Inflammatory macrophage (primary cell): ENCODE measurements at regions not wholly inside any gene's neighbourhood (a gene's known extent, or its start where the extent isn't known, plus 50 kb on each side); places are given as distances from the start of the nearest gene placed in this dataset.
"Not testable (repeated sequence)": the region's sequence is repeated elsewhere in the genome, so short reads cannot be mapped to it uniquely, and the experiment has no call there.

ENCODE experiments used
- DNase-seq, 2 donors: peaks; one replicate each; pipeline ENCODE4 v3.0.0-alpha.2; 2020 to 2022

- DNase-seq: no peak
These were observed 262.1 kb downstream of the EIPR1 start for GRCh38 chr2:3115301-3116042.

DNA sequence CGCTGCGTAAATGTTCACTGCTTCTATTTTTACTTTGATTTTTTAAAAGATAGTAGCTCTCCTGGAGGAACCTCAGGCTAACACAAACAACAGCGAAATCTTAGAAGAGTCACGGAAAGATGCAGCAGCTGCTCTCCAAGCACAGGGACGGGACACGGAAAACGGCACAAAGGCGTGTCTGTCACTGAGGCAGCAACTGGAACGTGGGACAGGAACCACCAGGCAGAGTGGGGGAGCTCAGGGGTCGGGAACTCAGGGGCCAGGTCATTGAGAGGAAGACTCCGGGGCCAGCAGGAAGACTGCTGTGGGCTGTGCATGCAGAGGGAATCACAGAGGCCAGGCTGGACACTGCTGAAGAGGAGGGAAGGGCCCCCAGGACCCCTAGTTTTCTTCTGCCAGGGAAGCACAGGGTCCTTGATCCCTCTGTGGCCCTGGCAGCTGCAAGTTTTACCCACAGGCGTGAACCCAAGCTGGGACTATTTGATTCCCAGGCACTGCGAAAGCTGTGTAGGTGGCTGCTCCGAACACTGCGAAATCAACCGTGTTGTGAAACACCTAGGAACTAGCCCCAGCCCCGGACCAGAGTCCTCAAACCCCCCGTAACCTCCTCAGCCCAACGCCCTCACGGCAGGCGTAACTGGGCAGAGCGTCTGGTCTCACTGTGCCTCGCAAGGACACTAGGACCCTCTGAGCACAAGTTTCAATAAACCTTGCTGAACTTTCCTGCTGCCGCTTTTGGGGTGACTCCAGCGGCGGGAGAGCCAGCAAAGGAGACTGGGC is 263.0 kb downstream of the EIPR1 start:
- DNase-seq: no peak

GRCh38 chr2:3113769-3114168 is 263.8 kb downstream of the EIPR1 start:
- no peak for DNase-seq

DNA sequence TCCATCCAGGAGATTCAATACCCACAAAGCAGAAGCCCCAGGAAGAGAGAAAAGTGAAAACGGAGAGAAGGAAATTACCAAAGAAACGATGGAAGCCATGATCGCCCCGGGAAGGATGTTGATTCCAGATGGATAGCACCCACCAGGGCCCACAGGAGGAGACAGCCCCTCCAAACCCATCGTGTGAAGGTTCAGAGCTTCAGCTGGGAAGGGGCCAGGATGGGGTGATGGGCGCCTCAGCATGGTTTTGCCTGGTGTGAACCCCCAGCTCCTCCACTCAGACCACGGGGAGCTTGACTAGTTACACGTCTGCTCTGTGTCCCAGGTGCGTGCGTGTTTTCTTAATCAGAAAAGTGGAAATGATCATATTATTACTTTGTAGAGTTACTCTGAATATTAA is 264.5 kb downstream of the EIPR1 start:
- no peak for DNase-seq

DNA sequence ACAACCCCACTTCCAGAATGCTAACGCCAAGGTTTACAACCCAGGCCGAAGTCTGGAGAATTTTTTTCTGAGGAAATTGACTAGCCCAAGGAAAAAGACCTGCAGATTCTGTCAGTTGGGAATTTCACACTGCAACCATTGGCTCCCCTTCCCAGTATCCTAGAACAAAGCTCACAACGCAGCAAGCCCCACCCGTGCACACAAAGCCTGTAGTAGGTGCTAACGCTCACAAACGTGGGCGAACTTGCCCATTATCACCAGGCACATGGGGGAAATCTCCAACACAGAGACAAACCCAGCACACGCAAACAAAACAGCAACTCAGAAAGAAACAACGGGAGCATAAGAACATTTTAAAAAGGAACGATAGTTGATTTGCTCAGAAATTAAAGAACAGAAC is 265.1 kb downstream of the EIPR1 start:
- DNase-seq: no peak

GRCh38 chr2:3112131-3112530 is 265.5 kb downstream of the EIPR1 start:
- no peak for DNase-seq

GRCh38 chr2:3110994-3111666 is 266.5 kb downstream of the EIPR1 start:
- DNase-seq: no peak

DNA sequence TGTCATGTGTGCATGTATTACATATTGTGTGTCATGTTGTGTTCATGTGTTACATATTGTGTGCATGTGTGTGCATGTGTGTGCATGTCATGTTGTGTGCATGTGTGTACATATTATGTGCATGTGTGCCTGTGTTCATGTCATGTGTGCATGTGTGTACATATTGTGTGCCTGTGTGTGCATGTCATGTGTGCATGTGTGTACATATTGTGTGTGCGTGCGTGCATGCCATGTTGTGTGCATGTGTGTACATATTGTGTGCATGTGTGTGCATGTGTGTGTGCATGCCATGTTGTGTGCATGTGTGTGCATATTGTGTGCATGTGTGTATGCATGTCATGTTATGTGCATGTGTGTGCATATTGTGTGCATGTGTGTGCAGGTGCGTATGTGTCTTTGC is 267.1 kb downstream of the EIPR1 start:
- DNase-seq: no peak

DNA sequence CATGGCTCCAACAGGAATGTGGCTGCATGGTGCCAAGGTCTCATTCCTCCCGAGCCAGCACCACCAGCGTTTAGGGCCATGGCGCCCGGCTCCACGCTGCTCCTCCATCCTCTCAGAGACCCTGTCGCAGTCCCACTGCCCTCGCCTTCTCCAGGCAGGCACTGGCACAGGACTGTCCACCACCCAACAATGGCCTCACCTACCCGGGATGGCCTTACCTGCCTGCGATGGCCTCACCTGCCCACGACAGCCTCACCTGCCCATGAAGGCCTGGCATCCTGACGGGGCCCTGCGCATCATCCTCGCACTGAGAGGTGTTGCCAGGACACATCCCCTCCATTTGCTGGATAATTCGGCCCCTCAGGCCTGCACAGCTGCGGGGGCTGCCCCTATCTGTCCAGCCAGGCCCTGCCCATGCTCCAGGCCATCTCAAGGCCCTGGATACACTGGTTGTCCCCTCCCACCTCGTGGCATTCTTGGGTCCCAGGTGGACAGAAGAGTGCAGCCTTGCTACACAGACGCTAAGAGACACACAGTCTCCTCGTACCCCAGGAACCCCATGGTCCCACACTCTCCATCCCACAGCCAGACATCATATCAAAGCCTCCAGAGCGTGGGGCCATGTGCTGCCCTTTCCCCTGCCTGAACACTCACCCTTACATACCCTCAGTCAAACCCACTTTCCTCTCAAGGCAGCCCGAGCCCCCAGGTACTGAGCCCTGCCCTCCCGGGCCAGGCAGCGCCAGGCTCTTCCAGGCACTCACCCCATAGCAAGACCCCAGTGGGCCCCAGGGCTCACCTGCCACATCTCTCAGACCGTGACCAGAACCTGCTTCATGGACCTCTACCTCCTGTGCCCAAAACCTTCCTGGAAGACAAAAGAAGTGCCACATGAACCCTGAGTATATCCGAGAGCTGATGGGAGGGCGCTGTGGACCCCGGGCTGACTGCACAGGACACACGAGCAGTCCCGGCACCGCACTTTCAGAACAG is 268.6 kb downstream of the EIPR1 start:
- DNase-seq: no peak

- DNase-seq: no peak
These were observed 269.5 kb downstream of the EIPR1 start for GRCh38 chr2:3108105-3108504.

DNA sequence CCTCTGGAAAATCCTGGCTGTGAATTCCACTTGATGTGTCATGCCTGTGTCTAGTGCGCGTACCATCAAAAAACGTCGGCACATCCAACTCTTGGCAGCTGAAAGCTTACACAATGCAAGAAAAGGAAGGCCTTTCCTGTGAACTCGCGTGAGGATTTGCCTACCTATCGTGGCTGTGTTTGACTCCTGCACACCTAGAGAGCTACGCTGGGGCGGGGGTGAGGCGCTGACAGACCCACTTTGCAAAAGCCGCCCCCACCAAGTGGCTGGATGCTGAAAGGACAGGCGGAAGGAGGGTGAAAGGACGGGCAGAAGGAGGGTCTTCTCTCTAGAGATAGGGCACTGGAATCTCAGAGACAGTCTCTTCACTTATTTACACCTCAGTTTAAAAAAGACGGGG is 270.1 kb downstream of the EIPR1 start:
- DNase-seq: no peak

GRCh38 chr2:3105814-3106569 is 271.6 kb downstream of the EIPR1 start:
- DNase-seq: no peak

DNA sequence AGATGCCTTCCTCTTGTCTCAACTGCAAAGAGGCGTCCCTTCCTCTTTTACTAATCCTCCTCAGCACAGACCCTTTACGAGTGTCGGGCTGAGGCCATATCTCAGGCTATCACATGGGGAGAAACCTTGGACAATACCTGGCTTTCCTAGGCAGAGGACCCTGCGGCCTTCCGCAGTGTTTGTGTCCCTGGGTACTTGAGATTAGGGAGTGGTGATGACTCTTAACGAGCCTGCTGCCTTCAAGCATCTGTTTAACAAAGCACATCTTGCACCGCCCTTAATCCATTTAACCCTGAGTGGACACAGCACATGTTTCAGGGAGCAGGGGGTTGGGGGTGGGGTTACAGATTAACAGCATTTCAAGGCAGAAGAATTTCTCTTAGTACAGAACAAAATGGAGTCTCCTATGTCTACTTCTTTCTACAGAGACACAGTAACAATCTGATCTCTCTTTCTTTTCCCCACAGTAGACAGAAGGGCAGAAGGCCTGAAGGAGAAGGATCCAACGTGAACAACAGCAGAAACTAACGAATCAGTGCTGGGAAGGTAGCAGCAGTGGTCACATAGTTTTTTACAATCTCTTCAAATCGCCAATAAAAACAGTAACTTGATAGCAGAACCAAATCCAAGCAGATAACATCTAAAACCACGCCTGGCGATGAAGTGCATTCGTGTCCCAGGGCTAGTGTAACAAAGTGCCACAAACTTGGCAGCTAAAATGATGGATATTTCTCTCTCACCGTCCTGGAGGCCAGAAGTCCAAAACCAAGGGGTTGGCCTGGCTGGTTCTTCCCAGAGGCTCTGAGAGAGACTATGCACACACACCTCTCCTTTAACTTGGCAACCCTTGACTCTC is 272.4 kb downstream of the EIPR1 start:
- not testable (repeated sequence) for DNase-seq

DNA sequence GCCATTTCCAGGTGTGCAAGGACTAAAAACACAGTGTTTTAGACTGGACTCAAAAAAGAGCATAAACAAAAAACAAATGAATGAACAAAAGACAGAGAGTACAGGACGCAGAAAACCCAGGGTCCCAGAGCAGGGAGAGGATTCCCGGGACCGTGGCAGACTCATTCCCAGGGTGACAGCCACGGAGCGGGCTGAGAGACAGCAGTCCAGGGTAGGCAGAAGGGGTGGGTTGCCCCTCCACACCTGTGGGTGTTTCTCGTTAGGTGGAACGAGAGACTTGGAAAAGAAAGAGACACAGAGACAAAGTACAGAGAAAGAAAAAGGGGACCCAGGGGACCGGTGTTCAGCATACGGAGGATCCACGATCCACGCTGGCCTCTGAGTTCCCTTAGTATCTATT is 273.4 kb downstream of the EIPR1 start:
- DNase-seq: no peak

DNA sequence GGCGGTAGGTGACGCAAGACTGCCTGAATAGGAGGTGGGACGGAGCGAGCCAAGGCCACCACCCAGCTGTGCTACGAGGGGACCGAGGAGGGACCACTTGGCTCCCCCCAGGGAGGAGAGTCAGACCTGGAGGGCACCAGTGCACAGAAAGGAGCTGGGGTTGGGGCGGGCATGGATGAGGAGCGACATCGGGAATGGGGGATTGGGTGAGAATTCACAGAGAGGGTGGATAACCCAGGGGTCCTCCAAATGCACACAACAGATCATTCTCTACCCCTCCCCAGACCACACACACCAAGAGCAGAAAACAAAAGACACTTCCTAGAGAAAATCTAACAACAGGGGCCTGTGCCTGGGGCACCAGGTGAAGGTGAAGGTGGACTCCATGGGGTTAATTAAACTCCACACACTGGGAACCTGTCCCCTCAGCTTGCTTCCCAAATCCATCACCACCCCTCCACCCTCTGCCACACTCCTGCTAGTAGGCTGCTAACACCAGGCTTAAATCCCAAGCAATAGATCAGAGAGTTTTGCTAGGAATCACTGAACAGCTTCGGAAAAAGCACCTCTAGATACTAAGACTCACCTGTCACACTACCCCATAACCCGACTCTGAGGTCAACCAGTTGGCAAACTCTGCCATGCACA is 274.6 kb downstream of the EIPR1 start:
- no peak for DNase-seq

DNA sequence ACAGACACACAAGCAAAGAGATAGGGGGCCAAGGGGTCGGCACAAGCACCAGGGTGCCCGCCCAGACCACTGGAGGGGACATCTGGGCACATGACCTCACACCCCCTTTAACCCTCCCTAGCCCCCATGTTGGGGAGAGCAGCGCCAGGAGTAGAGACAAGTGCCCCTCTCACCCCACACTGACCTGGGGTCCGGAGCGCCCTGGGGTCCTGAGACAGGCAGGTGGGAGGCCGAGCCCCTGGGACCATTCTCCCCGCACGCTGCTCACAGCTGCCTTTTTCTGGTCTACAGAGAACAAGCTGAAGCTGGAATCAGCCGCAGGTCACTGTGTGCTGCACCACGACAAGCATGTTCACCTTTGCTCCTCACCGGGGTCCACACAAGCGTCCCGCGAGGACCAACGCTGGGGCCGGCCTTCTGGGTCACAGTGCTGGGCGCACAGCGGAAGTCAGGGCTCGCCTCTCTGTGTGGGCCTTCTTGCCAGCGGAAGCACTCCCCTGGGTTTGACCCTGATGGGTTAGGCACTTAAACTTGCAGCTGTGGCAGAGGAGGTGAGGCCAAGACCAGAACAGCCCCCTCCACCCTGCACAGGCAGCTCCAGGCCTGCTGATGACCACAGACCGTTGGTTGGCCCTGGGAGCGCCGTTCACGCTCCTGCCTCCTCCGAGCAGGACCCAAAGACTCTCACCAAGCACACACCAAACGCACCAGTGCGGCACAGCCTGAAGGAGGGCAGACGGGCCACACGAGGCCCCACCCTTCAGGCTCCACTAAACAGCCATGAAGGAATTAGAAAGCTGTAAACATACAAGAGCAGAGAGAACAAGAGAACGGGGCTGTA is 275.3 kb downstream of the EIPR1 start:
- no peak for DNase-seq

GRCh38 chr2:3101016-3101942 is 276.3 kb downstream of the EIPR1 start:
- DNase-seq: no peak

DNA sequence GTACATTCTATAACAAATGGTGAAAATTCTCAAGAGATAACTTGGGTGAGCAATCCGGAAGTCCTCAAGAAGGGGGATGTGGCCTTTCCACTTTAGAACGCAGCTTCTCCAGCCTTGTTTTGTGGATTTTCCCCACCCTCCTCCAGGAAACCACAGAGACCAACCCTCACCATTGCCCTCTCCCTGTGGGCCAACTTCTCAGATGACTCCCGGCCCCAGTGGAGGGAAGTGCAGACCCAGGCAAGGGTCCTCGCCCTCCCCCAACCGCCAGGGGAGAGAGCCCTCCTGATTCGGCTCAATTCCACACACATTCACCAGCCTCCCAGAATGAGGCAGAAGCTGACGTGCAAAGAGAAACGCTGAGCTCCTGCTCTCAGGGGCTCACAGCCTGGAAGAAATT is 277.2 kb downstream of the EIPR1 start:
- DNase-seq: no peak
